ENCODE measurements at regions not wholly inside any gene's neighbourhood (a gene's known extent, or its start where the extent isn't known, plus 50 kb on each side); places are given as distances from the start of the nearest gene placed in this dataset.

- TF ChIP-seq EZH2phosphoT487 (IDR thresholded peaks at IDR 0.05; ENCODE audit: insufficient read depth, low read depth) (no peak), EZH2 (IDR thresholded peaks at IDR 0.05; ENCODE audit: insufficient read depth, poor library complexity, severe bottlenecking) (no peak)
Observed at GRCh38 chr3:20648294-20648693, 462.3 kb upstream of the SGO1 start.
